Panc1 (cell line): ENCODE measurements at regions not wholly inside any gene's neighbourhood (a gene's known extent, or its start where the extent isn't known, plus 50 kb on each side); places are given as distances from the start of the nearest gene placed in this dataset.
"Not testable (repeated sequence)": the region's sequence is repeated elsewhere in the genome, so short reads cannot be mapped to it uniquely, and the experiment has no call there.

Experiments
- ATAC-seq: fragments of 200-7000 bp; cut with Tn5 transposase; 2 replicates; pipeline ENCODE4 v1.9.1; 2020; ENCODE audit warnings: mild to moderate bottlenecking, moderate library complexity
- BruUV-seq: library from RNA; stranded (reverse); fragments of 400-500 nt; replicated peaks from 2 replicates; lab custom pipeline; 2021; lab: Mats Ljungman, UMichigan
- CTCF ChIA-PET: fragments of 300-600 bp; sonication (Branson Sonifier 250); formaldehyde crosslinking; loops from one replicate; lab custom pipeline; 2022; ENCODE audit warnings: antibody characterized with exemption; lab: Charles Lee
- POLR2A ChIA-PET: fragments of 300-600 bp; sonication (Branson Sonifier 250); formaldehyde crosslinking; loops from one replicate; lab custom pipeline; 2022; ENCODE audit warnings: antibody characterized with exemption; lab: Charles Lee
- DNase-seq: peaks from one replicate; pipeline ENCODE4 v3.0.0-alpha.2; 2010; ENCODE audit warnings: low read depth, low spot score
- H3K27ac ChIP-seq: 2 replicates; pipeline ENCODE4 v1.5.1; 2011; ENCODE audit warnings: mild to moderate bottlenecking, low read length, inconsistent platforms
- H3K27me3 ChIP-seq: fragments of 200-500 bp; sonication (Bioruptor generic); 2 replicates; pipeline ENCODE4 v1.6.0; 2014; ENCODE audit warnings: low read length, inconsistent platforms; ENCODE audit not compliant: control insufficient read depth, insufficient read depth
- H3K36me3 ChIP-seq: fragments of 200-500 bp; sonication (Bioruptor generic); 2 replicates; pipeline ENCODE4 v1.5.1; 2014; ENCODE audit warnings: inconsistent platforms, mild to moderate bottlenecking, low read length, moderate library complexity; ENCODE audit not compliant: control insufficient read depth, insufficient read depth
- H3K4me1 ChIP-seq: 2 replicates; pipeline ENCODE4 v1.5.1; 2011; ENCODE audit warnings: inconsistent platforms, mild to moderate bottlenecking, low read length, moderate library complexity; ENCODE audit not compliant: control insufficient read depth, insufficient read depth
- H3K4me3 ChIP-seq, 2 experiments: 2 replicates each; pipeline ENCODE4 v1.5.1; 2011 to 2012; ENCODE audit warnings: low read depth in 2 of 2, low read length in 2 of 2, mild to moderate bottlenecking in 2 of 2, inconsistent platforms in 1 of 2, moderate library complexity in 1 of 2
- H3K9me3 ChIP-seq: fragments of 200-500 bp; sonication (Bioruptor generic); 2 replicates; pipeline ENCODE4 v1.5.1; 2014; ENCODE audit warnings: low read depth, mild to moderate bottlenecking, inconsistent platforms, low read length, moderate library complexity; ENCODE audit not compliant: control insufficient read depth, insufficient read depth
- POLR2AphosphoS5 ChIP-seq: IDR thresholded peaks from 2 replicates; pipeline ENCODE4 v1.6.1; 2012; ENCODE audit warnings: mild to moderate bottlenecking, low read depth, low read length, moderate library complexity
- SIN3A ChIP-seq: IDR thresholded peaks from 2 replicates; pipeline ENCODE4 v1.6.1; 2012; ENCODE audit warnings: low read depth, mild to moderate bottlenecking, low read length, moderate library complexity, borderline replicate concordance; ENCODE audit not compliant: insufficient read depth
- TCF7L2 ChIP-seq: IDR thresholded peaks from 2 replicates; pipeline ENCODE4 v1.6.1; 2011; ENCODE audit warnings: mild to moderate bottlenecking, low read depth, low read length, inconsistent platforms
- in situ Hi-C: cut with HindIII; loops from 2 replicates; pipeline ENCODE4 v1.10.0; 2016; ENCODE audit warnings: low sequenced_read_pairs, low pct_unique_long_range_greater_than_20kb
- intact Hi-C: fragments of 100-400 bp; cut with micrococcal nuclease; formaldehyde crosslinking; loops from one replicate; pipeline ENCODE4 v1.10.0; 2022; ENCODE audit not compliant: unreplicated experiment
- TF ChIP-seq, protein P1 (sequence below): fragments of 450-650 bp; IDR thresholded peaks from 2 replicates; pipeline ENCODE4 v1.5.1; 2017; ENCODE audit warnings: mild to moderate bottlenecking
- TF ChIP-seq, protein P2 (sequence below), 2 experiments: IDR thresholded peaks; 2 replicates each; pipeline ENCODE4 v1.6.1; 2011 to 2012; ENCODE audit warnings: low read depth in 2 of 2, control low read depth in 1 of 2, low read length in 1 of 2, mild to moderate bottlenecking in 1 of 2, moderate library complexity in 1 of 2; ENCODE audit not compliant: insufficient read depth in 1 of 2

DNA sequence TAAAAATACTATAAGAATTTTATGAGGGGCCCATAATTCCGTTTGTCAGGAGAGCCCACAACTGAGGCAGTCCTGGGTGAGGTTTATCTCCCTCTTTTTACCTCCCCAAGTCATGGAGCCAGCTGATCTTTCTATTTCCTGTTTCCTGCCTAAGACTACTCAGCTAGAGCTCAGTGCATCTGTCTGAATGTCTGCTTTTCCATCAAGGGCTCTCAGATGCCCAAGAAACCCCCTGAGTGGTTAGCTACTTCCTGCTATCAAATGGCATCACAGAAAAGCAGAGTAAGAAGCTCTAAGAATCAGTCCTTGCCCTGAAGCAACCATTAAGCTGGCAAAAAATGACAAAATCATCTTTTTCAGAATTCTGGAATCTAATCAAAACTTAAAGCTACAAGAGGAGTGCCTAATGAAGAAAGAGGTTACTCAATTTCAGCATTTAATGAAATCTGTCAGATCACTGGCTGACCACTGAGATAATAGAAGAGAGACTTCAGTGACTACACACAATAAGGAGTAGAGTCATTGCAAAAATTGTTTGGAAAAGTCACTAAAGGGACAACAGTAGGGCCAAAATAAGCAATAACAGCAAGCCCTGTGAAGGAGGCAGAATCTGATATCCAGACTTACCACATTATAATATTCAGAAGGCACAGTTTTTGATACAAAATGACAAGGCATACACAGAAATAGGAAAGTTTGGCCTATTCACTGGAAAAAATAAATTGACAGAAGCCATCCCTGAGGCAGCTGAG is 150.1 kb downstream of the CYB561 start:
- in situ Hi-C loops: no loop called here
- Histone ChIP-seq H3K27me3 (no peaks in the 10 kb centered on the region), H3K9me3 (peaks cover 3% of the 10 kb centered on the region; the same call in 1 of the 2 replicates), H3K27ac (no peak overlapping the region), H3K4me3 (no peak overlapping the region), H3K4me1 (no peaks in the 10 kb centered on the region), H3K36me3 (no peaks in the 10 kb centered on the region)
- intact Hi-C loops: no loop called here
- no TSS peak for BruUV-seq
- ChIA-PET POLR2A (no interaction called here), CTCF (no interaction called here)
- TF ChIP-seq, protein P1, sequence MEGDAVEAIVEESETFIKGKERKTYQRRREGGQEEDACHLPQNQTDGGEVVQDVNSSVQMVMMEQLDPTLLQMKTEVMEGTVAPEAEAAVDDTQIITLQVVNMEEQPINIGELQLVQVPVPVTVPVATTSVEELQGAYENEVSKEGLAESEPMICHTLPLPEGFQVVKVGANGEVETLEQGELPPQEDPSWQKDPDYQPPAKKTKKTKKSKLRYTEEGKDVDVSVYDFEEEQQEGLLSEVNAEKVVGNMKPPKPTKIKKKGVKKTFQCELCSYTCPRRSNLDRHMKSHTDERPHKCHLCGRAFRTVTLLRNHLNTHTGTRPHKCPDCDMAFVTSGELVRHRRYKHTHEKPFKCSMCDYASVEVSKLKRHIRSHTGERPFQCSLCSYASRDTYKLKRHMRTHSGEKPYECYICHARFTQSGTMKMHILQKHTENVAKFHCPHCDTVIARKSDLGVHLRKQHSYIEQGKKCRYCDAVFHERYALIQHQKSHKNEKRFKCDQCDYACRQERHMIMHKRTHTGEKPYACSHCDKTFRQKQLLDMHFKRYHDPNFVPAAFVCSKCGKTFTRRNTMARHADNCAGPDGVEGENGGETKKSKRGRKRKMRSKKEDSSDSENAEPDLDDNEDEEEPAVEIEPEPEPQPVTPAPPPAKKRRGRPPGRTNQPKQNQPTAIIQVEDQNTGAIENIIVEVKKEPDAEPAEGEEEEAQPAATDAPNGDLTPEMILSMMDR: no peak
- TF ChIP-seq SIN3A (no peak), TCF7L2 (no peak), POLR2AphosphoS5 (no peak)
- TF ChIP-seq, protein P2, sequence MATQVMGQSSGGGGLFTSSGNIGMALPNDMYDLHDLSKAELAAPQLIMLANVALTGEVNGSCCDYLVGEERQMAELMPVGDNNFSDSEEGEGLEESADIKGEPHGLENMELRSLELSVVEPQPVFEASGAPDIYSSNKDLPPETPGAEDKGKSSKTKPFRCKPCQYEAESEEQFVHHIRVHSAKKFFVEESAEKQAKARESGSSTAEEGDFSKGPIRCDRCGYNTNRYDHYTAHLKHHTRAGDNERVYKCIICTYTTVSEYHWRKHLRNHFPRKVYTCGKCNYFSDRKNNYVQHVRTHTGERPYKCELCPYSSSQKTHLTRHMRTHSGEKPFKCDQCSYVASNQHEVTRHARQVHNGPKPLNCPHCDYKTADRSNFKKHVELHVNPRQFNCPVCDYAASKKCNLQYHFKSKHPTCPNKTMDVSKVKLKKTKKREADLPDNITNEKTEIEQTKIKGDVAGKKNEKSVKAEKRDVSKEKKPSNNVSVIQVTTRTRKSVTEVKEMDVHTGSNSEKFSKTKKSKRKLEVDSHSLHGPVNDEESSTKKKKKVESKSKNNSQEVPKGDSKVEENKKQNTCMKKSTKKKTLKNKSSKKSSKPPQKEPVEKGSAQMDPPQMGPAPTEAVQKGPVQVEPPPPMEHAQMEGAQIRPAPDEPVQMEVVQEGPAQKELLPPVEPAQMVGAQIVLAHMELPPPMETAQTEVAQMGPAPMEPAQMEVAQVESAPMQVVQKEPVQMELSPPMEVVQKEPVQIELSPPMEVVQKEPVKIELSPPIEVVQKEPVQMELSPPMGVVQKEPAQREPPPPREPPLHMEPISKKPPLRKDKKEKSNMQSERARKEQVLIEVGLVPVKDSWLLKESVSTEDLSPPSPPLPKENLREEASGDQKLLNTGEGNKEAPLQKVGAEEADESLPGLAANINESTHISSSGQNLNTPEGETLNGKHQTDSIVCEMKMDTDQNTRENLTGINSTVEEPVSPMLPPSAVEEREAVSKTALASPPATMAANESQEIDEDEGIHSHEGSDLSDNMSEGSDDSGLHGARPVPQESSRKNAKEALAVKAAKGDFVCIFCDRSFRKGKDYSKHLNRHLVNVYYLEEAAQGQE (IDR thresholded peaks at IDR 0.05; ENCODE audit: insufficient read depth in 1 of 2, low read depth in 2 of 2, low read length in 1 of 2): no peak
- no peak for ATAC-seq
- DNase-seq: no peak

DNA sequence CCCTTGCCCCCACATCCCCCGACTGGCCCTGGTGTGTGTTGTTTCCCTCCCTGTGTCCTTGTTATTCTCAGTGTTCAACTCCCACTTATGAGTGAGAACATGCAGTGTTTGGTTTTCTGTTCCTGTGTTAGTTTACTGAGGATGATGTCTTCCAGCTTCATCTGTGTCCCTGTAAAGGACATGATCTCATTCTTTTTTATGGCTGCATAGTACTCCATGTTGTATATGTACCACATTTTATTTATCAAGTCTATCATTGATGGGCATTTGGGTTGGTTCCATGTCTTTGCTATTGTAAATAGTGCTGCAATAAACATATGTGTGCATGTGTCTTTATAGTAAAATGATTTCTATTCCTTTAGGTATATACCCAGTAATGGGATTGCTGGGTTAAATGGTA is 147.2 kb downstream of the CYB561 start:
- H3K9me3 ChIP-seq: not testable (repeated sequence)

DNA sequence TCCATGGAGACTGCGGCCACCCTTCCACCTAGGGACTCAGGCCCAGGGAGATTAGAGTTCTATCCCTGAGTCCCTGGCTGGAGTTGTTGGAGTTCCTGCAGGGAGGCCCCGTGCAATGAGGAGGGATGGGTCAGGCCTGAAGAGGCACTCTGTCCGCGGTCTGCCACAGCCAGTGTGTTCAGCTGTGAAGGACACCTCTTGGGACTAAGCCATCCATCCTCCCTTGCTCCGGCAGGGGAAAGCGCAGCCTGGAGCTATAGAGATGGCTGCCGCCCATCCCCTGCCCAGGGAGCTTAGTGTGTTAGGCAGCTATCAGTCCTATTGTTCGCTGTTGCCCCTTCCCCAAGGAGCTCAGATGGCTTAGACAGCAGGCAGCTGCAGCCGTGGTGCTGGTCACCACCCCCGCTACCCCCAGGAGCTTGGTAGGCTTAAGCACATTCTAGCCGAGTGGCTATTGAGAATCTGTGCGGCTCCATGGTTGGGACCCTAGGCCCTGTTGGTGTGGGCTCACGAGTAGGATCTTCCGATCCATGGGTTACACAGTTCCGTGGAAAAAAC is 141.3 kb downstream of the CYB561 start:
- in situ Hi-C loops: no loop called here
- intact Hi-C loops: no loop called here
- DNase-seq (no peak), ATAC-seq (no peak)
- BruUV-seq: no TSS peak
- H3K36me3 ChIP-seq: no peaks in the 10 kb centered on the region
- H3K27me3 ChIP-seq: no peaks in the 10 kb centered on the region
- H3K27ac ChIP-seq: no peak overlapping the region
- no peaks in the 10 kb centered on the region for H3K4me1 ChIP-seq
- no peak for TF ChIP-seq POLR2AphosphoS5
- TF ChIP-seq, protein P2 (IDR thresholded peaks at IDR 0.05; ENCODE audit: insufficient read depth in 1 of 2, low read depth in 2 of 2, low read length in 1 of 2): no peak
- H3K9me3 ChIP-seq: no peaks in the 10 kb centered on the region
- ChIA-PET POLR2A (no interaction called here), CTCF (no interaction called here)
- H3K4me3 ChIP-seq: no peak overlapping the region

More for the DNA sequence above, 147.2 kb downstream of the CYB561 start:
- H3K36me3 ChIP-seq, BruUV-seq, CTCF ChIA-PET, in situ Hi-C loops, ATAC-seq, DNase-seq, POLR2A ChIA-PET, H3K4me1 ChIP-seq, H3K27ac ChIP-seq, intact Hi-C loops, H3K4me3 ChIP-seq, H3K27me3 ChIP-seq: not testable (repeated sequence)
